Erythroblast (primary cell): ENCODE measurements at regions not wholly inside any gene's neighbourhood (a gene's known extent, or its start where the extent isn't known, plus 50 kb on each side); places are given as distances from the start of the nearest gene placed in this dataset.

Experiments
- GATA1 ChIP-seq: IDR thresholded peaks from 2 replicates; pipeline ENCODE4 v1.6.1; 2011; ENCODE audit warnings: low read depth, mild to moderate bottlenecking, control low read depth, low read length, moderate library complexity
- POLR2A ChIP-seq: IDR thresholded peaks from 2 replicates; pipeline ENCODE4 v1.6.1; 2011; ENCODE audit warnings: mild to moderate bottlenecking, low read length

- TF ChIP-seq POLR2A, result no peak
- TF ChIP-seq GATA1, result no peak
Observed at GRCh38 chr10:130393342-130393741, 257.2 kb downstream of the GLRX3 start.
